ENCODE measurements at regions not wholly inside any gene's neighbourhood (a gene's known extent, or its start where the extent isn't known, plus 50 kb on each side); places are given as distances from the start of the nearest gene placed in this dataset.

DNA sequence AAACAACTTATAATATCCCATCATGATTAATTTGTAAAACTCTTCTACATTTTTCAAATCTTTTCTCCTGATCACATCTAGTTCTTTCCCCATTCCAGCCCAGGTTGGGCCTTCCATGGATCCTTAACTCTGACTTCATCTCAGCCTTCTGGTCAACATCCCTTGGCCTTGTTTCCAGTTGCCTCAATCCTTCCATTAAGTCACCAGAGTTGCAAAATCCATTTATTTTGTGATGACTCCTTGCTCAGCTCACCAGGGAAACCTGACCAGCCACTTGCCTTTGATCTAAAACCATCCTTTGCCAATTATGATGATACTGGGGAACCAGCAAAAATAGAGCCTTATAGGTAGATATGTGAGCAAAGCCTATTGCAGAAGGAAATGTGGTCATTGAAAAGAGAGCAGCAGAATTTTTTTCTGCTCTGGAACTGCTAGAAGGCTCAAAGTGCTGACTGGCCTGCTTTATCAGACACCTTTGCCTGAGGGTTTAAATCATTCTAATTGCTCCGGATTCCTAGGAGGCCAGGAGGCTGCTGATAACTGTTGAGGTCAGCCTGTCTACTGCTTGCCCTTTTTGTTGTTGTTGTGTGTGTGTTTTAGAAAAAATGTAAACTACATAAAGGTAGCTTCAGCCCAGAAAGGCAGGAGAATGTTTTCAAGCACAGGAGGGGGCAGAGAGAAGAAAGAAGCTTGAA, 512.2 kb upstream of the GRIA1 start:
- POLR2A ChIA-PET: no interaction called here
- CTCF ChIA-PET: no interaction called here

DNA sequence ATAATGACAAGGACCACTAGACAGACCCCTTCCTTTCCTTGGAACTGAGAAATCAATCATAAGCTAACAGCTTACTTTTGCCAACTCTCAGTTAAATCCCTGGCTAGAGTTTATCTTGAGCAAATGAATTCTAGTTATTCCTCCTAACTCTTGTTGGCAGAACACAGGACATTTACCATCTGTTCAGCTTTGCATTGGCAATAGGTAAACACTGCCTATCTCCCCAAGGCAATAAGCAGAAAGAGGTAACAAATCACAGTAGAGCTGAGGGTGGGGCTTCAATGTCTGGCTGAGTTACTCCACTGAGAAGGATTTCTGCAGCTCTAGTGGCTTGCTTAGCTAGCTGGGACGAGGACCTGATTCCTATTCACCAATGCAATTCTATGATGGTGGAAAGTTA, 503.3 kb upstream of the GRIA1 start:
- POLR2A ChIA-PET: no interaction called here
- CTCF ChIA-PET: no interaction called here

- CTCF ChIA-PET: no interaction called here
- POLR2A ChIA-PET: no interaction called here
Observed at GRCh38 chr5:152990217-152990616, 500.3 kb upstream of the GRIA1 start.

- ChIA-PET POLR2A (no interaction called here), CTCF (no interaction called here)
Observed at GRCh38 chr5:152990649-152991048, 499.8 kb upstream of the GRIA1 start.

GRCh38 chr5:152994033-152994680, 496.3 kb upstream of the GRIA1 start:
- ChIA-PET CTCF (no interaction called here), POLR2A (no interaction called here)

GRCh38 chr5:152995214-152995725, 495.2 kb upstream of the GRIA1 start:
- ChIA-PET CTCF (no interaction called here), POLR2A (no interaction called here)

- ChIA-PET CTCF (no interaction called here), POLR2A (no interaction called here)
Observed at GRCh38 chr5:153005711-153006110, 484.8 kb upstream of the GRIA1 start.

GRCh38 chr5:153006681-153007080, 483.8 kb upstream of the GRIA1 start:
- ChIA-PET POLR2A (no interaction called here), CTCF (no interaction called here)

GRCh38 chr5:153014194-153014593, 476.3 kb upstream of the GRIA1 start:
- CTCF ChIA-PET: no interaction called here
- POLR2A ChIA-PET: no interaction called here

- POLR2A ChIA-PET: no interaction called here
- CTCF ChIA-PET: no interaction called here
Observed at GRCh38 chr5:153018121-153018520, 472.3 kb upstream of the GRIA1 start.

GRCh38 chr5:153030755-153031725, 459.4 kb upstream of the GRIA1 start:
- ChIA-PET CTCF (no interaction called here), POLR2A (no interaction called here)

DNA sequence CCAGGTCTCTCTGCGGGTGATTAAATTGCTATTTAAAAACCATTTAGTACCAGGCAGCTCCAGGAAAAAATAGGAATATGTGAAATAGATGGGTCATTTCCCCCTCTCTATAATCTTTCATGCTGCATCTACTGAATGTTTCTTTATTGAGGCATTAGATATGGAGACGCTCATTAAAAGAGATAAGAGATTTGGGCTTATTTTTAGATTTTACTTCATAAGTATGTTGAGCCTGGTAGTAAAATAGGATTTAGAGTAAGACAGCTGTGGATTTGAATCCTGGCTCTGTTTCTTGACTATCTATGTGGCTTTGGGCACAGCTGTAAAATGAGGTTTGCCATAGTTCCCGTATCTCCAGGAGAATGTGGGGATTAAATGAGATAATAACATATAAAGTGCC, 451.0 kb upstream of the GRIA1 start:
- CTCF ChIA-PET: no interaction called here
- POLR2A ChIA-PET: no interaction called here

DNA sequence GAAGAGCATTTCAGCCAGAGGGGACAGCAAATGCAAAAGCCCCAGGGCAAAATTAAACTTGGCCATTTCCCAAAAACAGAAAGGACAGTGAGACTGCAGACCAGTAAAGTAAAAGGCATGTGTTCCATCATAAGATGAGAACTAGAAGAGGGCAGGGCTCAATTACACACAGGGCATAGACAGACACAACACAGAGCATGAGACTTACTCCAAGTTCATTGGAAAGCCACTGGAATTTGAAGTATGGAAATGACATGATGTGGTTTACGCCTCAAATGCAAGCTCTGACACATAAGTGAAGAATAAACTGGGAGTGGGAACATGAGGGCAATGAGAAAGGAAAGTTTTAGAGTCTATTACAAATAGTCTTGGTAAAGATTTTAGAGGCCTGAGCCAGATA, 446.6 kb upstream of the GRIA1 start:
- ChIA-PET CTCF (no interaction called here), POLR2A (no interaction called here)

DNA sequence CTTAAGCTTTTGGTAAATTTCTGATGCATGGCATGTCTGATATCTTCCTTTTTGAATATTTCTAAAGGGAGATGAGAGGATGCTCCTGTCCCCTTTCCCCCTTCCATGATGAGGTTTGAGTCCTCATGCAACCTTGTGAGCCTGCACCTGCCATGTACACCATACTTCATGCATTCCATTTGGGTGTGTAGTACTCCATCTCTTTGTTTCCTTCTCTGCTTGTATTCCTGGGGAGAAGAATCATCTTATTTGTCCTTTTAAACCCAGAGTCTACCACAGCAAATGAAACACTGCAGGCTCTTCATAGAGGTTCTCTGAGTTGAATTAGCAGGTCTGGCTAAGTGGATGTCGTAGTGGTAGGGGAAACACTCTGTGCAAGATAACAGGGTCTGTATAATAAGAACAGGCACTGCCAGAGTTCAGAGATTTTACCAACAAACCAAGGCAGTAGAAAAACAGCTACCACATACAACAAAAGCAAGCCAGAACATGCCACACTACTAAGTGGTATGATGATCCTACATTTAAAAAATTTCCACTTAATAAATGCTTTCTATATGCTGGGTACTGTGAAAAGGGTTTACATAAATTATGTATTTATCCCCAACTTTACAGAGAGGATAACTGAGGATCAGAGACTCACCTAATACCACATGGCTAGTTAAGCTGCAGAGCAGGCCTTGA, 439.8 kb upstream of the GRIA1 start:
- CTCF ChIA-PET: no interaction called here

DNA sequence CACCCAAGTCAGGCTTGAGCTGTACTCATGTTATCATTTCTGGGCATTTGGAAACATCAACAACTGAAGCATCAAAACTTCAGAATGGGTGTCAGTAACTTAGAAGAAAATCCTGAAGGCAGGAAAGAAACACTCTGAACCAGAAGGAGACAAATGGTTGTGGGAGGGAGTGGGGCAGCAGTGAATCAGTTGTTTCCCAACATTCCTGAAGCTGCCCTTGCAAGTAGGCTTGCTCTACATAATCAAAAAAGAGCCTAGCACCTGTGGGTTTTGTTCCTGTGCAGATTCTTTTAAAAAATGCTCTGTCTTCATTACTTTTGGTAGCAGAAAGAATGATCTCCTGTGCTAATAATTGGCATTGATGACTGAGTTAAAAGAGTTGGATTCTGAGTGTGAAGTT, 424.2 kb upstream of the GRIA1 start:
- ChIA-PET POLR2A (no interaction called here), CTCF (no interaction called here)

More for the DNA sequence above, 439.8 kb upstream of the GRIA1 start:
- POLR2A ChIA-PET: no interaction called here

DNA sequence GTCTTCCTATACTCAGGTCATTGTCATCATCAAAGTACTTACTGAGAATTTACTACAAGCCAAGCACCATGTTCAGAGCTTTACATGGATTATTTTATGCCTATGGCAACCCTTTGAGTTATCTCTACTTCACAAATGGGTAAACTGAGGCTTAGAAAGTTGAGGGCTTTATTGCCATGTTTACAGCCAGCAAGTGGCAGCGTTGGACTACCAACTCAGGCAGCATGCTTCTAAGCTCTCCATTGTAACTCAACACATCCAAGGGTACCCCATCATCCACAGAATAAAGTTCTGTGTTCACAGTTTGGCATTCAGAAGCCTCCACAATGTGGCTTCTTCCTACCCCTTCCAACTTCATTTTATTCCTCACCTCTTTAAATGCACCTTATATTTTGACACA, 422.6 kb upstream of the GRIA1 start:
- POLR2A ChIA-PET: no interaction called here
- CTCF ChIA-PET: no interaction called here

DNA sequence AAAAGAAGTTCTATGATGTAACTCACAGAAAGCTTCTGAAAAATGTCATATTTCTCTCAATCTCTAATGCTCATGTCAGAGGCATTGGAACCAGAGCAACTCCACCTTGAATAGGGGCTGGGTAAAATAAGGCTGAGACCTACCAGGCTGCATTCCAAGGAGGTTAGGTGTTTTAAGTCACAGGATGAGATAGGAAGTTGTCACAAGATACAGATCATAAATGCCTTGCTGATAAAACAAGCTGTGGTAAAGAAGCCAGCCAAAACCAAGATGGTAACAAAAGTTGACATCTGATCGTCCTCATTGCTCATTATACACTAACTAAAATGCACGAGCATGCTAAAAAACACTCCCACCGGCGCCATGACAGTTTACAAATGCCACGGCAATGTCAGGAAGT, 411.1 kb upstream of the GRIA1 start:
- POLR2A ChIA-PET: no interaction called here
- CTCF ChIA-PET: no interaction called here

GRCh38 chr5:153080940-153081339, 409.5 kb upstream of the GRIA1 start:
- POLR2A ChIA-PET: no interaction called here

DNA sequence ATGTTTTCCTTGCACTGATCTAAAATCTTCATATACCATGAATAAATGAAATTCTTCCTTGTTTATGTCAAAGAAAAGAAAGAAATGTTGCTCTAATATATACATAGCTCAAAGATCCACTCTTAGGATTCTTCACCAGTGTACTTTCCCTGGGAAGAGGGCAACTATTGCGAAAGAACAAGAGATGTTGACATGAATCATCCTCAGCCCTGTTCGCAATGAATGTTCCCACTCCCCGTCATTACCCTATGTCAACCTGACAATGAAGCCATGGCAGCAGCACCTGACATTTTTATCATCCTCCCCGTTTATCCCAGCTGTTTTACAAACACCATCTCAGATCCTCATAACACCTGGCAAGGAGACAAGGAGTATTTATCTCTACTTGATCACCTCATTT, 409.1 kb upstream of the GRIA1 start:
- CTCF ChIA-PET: no interaction called here

More at GRCh38 chr5:153080940-153081339, 409.5 kb upstream of the GRIA1 start:
- CTCF ChIA-PET: no interaction called here

DNA sequence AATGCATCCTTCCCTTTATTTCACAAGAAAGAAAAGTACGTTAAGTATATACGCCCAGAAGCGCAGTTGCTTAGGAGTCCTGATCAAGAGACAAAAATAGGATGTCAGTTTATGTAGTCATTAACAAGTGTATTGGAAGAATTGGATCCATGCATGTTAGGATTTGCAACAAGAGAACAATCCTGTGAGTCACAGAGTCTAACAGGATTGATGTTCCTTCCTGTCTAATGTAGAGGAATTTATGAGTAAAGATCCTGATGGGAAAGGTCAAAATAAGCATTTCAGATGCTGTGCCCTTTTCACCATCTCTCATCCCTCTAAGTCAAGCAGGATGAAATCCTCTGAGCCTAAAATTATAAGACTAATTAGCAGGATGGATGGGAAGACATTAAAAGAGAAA, 406.0 kb upstream of the GRIA1 start:
- ChIA-PET CTCF (no interaction called here), POLR2A (no interaction called here)

More for the DNA sequence above, 409.1 kb upstream of the GRIA1 start:
- POLR2A ChIA-PET: no interaction called here

Data from activated CD8-positive, alpha-beta memory T cell treated with anti-CD3 and anti-CD28 coated beads for 36 hours (primary cell).